Bronchial epithelial cell (primary cell): ENCODE measurements at regions not wholly inside any gene's neighbourhood (a gene's known extent, or its start where the extent isn't known, plus 50 kb on each side); places are given as distances from the start of the nearest gene placed in this dataset.

Experiments
- DNase-seq: peaks from one replicate; pipeline ENCODE4 v3.0.0-alpha.2; 2010; ENCODE audit warnings: low read depth
- FAIRE-seq: peaks from 2 replicates; lab custom pipeline; 2011; peaks lifted over from hg19 to GRCh38; lab: Jason Lieb, UNC
- H3K27me3 ChIP-seq: 2 replicates; pipeline ENCODE4 v1.5.1; 2011; ENCODE audit warnings: low read length; ENCODE audit not compliant: control insufficient read depth, insufficient read depth
- H3K36me3 ChIP-seq: 2 replicates; pipeline ENCODE4 v1.5.1; 2011; ENCODE audit warnings: low read length; ENCODE audit not compliant: control insufficient read depth, insufficient read depth
- H3K4me3 ChIP-seq: 2 replicates; pipeline ENCODE4 v1.5.1; 2011; ENCODE audit warnings: mild to moderate bottlenecking, low read depth, low read length, control low read depth
- TF ChIP-seq, protein P1 (sequence below): IDR thresholded peaks from 2 replicates; pipeline ENCODE4 v1.5.1; 2011; ENCODE audit warnings: mild to moderate bottlenecking, moderate library complexity, low read length, control low read depth, inconsistent platforms; ENCODE audit not compliant: insufficient read depth, severe bottlenecking

DNA sequence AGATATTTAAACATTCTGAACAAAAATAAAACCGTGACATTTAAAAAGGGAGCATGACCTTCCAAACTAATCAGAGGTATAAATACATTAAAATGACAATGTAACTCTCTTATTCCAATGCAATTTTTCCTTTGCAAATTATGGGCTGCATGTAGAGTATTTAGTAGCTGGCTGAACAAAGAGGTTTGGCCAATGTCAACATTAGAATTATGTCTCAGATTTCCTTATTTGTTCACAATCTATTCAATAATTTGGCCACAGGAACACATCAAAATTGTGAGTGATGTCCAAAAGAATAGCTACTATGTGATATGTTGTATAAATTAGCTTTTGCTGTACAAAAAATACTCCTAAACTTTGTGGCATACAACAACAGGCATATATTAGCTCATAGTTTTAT is 580.0 kb upstream of the MARCKS start:
- FAIRE-seq (no peak), DNase-seq (no peak)
- no peak overlapping the region for H3K4me3 ChIP-seq
- no peaks in the 10 kb centered on the region for H3K36me3 ChIP-seq
- TF ChIP-seq, protein P1, sequence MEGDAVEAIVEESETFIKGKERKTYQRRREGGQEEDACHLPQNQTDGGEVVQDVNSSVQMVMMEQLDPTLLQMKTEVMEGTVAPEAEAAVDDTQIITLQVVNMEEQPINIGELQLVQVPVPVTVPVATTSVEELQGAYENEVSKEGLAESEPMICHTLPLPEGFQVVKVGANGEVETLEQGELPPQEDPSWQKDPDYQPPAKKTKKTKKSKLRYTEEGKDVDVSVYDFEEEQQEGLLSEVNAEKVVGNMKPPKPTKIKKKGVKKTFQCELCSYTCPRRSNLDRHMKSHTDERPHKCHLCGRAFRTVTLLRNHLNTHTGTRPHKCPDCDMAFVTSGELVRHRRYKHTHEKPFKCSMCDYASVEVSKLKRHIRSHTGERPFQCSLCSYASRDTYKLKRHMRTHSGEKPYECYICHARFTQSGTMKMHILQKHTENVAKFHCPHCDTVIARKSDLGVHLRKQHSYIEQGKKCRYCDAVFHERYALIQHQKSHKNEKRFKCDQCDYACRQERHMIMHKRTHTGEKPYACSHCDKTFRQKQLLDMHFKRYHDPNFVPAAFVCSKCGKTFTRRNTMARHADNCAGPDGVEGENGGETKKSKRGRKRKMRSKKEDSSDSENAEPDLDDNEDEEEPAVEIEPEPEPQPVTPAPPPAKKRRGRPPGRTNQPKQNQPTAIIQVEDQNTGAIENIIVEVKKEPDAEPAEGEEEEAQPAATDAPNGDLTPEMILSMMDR: no peak
- H3K27me3 ChIP-seq: no peaks in the 10 kb centered on the region

- TF ChIP-seq, protein P1: no peak
- no peak overlapping the region for H3K4me3 ChIP-seq
- no peaks in the 10 kb centered on the region for H3K27me3 ChIP-seq
- DNase-seq (no peak), FAIRE-seq (no peak)
- H3K36me3 ChIP-seq: no peaks in the 10 kb centered on the region
Measured at GRCh38 chr6:113281014-113281413, 576.1 kb upstream of the MARCKS start.

DNA sequence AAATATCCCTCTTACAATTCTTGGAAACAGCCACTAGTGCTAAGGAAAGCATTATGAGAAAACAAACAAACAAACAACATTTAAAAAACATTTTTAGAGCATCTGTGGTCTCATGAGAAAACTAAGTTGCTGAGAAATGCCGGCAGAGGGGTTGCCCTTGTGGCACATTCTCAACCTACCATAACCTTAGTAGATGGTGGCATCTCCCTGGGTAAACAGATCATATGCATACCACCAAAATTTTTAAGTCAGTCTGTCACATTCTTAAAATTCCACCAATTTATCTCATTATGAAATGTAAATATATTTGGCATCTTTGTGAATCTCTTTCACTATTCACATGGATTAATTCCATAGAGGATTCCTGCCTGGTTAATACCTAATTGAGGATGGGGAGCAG is 575.7 kb upstream of the MARCKS start:
- Histone ChIP-seq H3K36me3 (no peaks in the 10 kb centered on the region), H3K4me3 (no peak overlapping the region), H3K27me3 (no peaks in the 10 kb centered on the region)
- FAIRE-seq (no peak), DNase-seq (no peak)
- TF ChIP-seq, protein P1: no peak

DNA sequence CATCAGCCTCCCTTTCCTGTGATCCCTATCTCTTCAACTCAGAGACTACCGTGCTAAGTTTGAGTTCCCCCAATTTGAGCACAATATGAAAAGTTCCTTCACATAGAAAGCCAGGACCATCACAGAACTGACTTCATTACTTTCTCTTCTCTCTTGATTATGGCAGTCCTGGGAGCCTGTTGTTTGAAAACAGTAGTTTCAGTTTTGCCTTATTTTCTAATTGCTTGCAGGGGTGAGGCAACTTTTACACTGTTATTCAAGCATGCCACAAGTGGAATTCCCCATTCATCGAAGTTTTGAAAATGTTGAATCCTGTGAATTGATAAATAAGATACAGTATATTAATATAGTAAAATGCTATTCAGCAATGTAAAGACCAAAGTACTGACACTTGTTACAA is 569.7 kb upstream of the MARCKS start:
- Histone ChIP-seq H3K4me3 (no peak overlapping the region), H3K27me3 (no peaks in the 10 kb centered on the region), H3K36me3 (no peaks in the 10 kb centered on the region)
- TF ChIP-seq, protein P1: no peak
- FAIRE-seq: no peak
- no peak for DNase-seq

- no peak for DNase-seq
- Histone ChIP-seq H3K36me3 (no peaks in the 10 kb centered on the region), H3K27me3 (no peaks in the 10 kb centered on the region), H3K4me3 (no peak overlapping the region)
- TF ChIP-seq, protein P1: no peak
- no peak for FAIRE-seq
Measured at GRCh38 chr6:113288409-113288808, 568.7 kb upstream of the MARCKS start.

GRCh38 chr6:113289166-113289565 is 568.0 kb upstream of the MARCKS start:
- Histone ChIP-seq H3K27me3 (no peaks in the 10 kb centered on the region), H3K4me3 (no peak overlapping the region), H3K36me3 (no peaks in the 10 kb centered on the region)
- TF ChIP-seq, protein P1: no peak
- DNase-seq: no peak
- no peak for FAIRE-seq
